ENCODE measurements at regions not wholly inside any gene's neighbourhood (a gene's known extent, or its start where the extent isn't known, plus 50 kb on each side); places are given as distances from the start of the nearest gene placed in this dataset.

DNA sequence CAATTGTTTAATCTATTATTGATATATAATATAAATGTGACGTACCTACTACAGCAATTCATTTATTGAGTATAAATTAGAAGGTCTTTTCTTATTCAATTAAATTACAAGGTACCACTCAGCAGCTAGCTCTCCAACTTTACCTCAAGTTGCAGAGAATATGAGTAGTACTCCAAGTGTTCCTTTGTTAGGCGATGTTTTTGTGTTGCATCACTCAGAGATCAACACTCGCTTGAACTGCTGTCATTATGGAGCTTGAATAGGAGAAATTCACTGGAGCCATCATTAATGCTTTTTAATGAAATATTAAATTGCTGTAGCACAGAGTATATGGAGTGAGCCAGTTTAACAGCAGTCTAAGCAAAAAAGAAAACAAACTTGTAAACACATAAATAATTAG, 320.0 kb downstream of the FSIP2 start:
- DNase-seq (ENCODE audit: low spot score), result no peak
- H3K4me3 ChIP-seq, result no peak overlapping the region
- TF ChIP-seq CTCF (IDR thresholded peaks at IDR 0.05), result no peak
- TF ChIP-seq POLR2A (IDR thresholded peaks at IDR 0.05), result no peak
- no peak for TF ChIP-seq POLR2AphosphoS5 (IDR thresholded peaks at IDR 0.05)
- no peaks in the 10 kb centered on the region for H3K36me3 ChIP-seq
- no peaks in the 10 kb centered on the region for H3K9me3 ChIP-seq
- 86% methylated on average over 3 of the region's 3 CpGs for WGBS
- no peaks in the 10 kb centered on the region for H3K27me3 ChIP-seq (replicated peaks; ENCODE audit: insufficient read depth)
- no peaks in the 10 kb centered on the region for H3K4me1 ChIP-seq (replicated peaks)
- intact Hi-C loops (cut with DNase I), result no loop called here
- H3K27ac ChIP-seq, result no peak overlapping the region

- Histone ChIP-seq H3K36me3 (no peaks in the 10 kb centered on the region), H3K4me3 (no peak overlapping the region), H3K27ac (no peak overlapping the region), H3K27me3 (replicated peaks; ENCODE audit: insufficient read depth) (no peaks in the 10 kb centered on the region), H3K9me3 (no peaks in the 10 kb centered on the region), H3K4me1 (replicated peaks) (no peaks in the 10 kb centered on the region)
- TF ChIP-seq POLR2AphosphoS5 (IDR thresholded peaks at IDR 0.05) (no peak), POLR2A (IDR thresholded peaks at IDR 0.05) (no peak), CTCF (IDR thresholded peaks at IDR 0.05) (no peak)
- WGBS, result 22% methylated on average over 1 of the region's 1 CpG
- DNase-seq (ENCODE audit: low spot score), result no peak
- intact Hi-C loops (cut with DNase I), result no loop called here
These were observed 320.5 kb downstream of the FSIP2 start for GRCh38 chr2:186059096-186059495.

DNA sequence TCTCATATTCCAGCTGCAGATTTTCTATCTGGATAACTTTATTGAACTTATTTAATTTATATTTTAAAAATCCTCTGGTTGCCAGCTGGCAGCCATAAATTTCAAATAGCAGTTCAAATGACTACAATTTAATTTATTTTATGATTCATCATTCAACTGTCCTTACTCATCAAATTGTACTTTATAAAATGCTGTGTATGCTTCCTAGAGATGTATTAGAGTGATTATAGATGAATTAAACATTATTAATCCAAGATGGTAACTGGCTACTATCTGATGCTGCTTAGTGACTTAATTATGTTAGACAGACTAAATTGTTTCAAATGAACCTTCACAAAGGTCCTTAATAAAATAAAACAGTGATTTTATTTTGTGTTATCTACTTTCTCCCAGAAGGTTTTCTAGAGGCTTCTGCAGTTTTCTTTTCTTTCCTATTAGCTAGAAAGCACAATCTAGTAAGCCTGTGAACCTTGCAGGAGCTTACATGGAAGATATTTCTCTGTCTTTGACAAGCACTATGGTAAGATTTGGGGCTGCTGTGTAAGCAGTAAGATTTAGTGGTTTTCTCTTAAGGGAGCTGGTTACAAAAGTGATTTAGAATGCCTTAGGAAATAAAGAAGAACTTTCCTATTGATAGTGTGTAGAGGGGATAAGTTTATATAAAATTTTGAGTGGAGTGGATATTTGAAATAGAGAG, 322.3 kb downstream of the FSIP2 start:
- TF ChIP-seq POLR2AphosphoS5 (IDR thresholded peaks at IDR 0.05) (no peak), POLR2A (IDR thresholded peaks at IDR 0.05) (no peak), CTCF (IDR thresholded peaks at IDR 0.05) (no peak)
- Histone ChIP-seq H3K9me3 (no peaks in the 10 kb centered on the region), H3K36me3 (no peaks in the 10 kb centered on the region), H3K27me3 (replicated peaks; ENCODE audit: insufficient read depth) (no peaks in the 10 kb centered on the region), H3K4me1 (replicated peaks) (no peaks in the 10 kb centered on the region), H3K4me3 (no peak overlapping the region), H3K27ac (no peak overlapping the region)
- no peak for DNase-seq (ENCODE audit: low spot score)
- intact Hi-C loops (cut with DNase I), result no loop called here

GRCh38 chr2:186064507-186064906, 325.9 kb downstream of the FSIP2 start:
- H3K9me3 ChIP-seq, result no peaks in the 10 kb centered on the region
- WGBS, result 91% methylated on average over 3 of the region's 3 CpGs
- intact Hi-C loops (cut with DNase I), result no loop called here
- no peaks in the 10 kb centered on the region for H3K4me1 ChIP-seq (replicated peaks)
- H3K4me3 ChIP-seq, result no peak overlapping the region
- TF ChIP-seq POLR2A (IDR thresholded peaks at IDR 0.05) (no peak), CTCF (IDR thresholded peaks at IDR 0.05) (no peak), POLR2AphosphoS5 (IDR thresholded peaks at IDR 0.05) (no peak)
- no peak overlapping the region for H3K27ac ChIP-seq
- DNase-seq (ENCODE audit: low spot score), result no peak
- H3K36me3 ChIP-seq, result no peaks in the 10 kb centered on the region
- no peaks in the 10 kb centered on the region for H3K27me3 ChIP-seq (replicated peaks; ENCODE audit: insufficient read depth)

DNA sequence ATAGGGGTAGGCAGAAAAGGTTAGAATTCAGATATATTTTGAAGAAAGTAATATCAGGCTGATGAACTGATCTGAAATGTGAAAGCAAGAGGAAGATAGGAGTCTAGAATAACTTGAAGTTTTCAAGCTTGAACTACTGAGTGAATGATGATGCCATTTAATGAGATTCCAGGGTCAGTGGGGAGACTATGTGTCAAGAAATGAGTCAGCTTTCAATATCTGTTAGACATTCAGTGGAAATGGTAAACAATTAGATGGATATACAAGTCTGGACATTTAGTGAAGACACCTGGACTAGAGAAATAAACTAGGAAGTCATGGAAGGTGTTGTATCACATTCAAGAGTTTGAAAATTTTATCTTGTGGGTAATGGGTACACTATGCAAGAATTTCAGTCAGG, 326.9 kb downstream of the FSIP2 start:
- H3K9me3 ChIP-seq, result no peaks in the 10 kb centered on the region
- intact Hi-C loops (cut with DNase I), result no loop called here
- no peaks in the 10 kb centered on the region for H3K4me1 ChIP-seq (replicated peaks)
- H3K36me3 ChIP-seq, result no peaks in the 10 kb centered on the region
- H3K27me3 ChIP-seq (replicated peaks; ENCODE audit: insufficient read depth), result no peaks in the 10 kb centered on the region
- no peak for DNase-seq (ENCODE audit: low spot score)
- TF ChIP-seq POLR2AphosphoS5 (IDR thresholded peaks at IDR 0.05), result no peak
- no peak for TF ChIP-seq POLR2A (IDR thresholded peaks at IDR 0.05)
- no peak for TF ChIP-seq CTCF (IDR thresholded peaks at IDR 0.05)
- H3K27ac ChIP-seq, result no peak overlapping the region
- H3K4me3 ChIP-seq, result no peak overlapping the region

Data from prostate gland (tissue), 2 donors.